CD8-positive, alpha-beta memory T cell (primary cell): ENCODE measurements at regions not wholly inside any gene's neighbourhood (a gene's known extent, or its start where the extent isn't known, plus 50 kb on each side); places are given as distances from the start of the nearest gene placed in this dataset.

Source experiments
- CTCF ChIA-PET: fragments of 350-600 bp; sonication (Branson Sonifier 250); formaldehyde crosslinking; loops from one replicate; lab custom pipeline; 2021; ENCODE audit warnings: antibody characterized with exemption; lab: Charles Lee
- POLR2A ChIA-PET: fragments of 350-600 bp; sonication (Branson Sonifier 250); formaldehyde crosslinking; loops from one replicate; lab custom pipeline; 2021; ENCODE audit warnings: antibody characterized with exemption; lab: Charles Lee
- DNase-seq, 5 donors: peaks; one replicate each; pipeline versions ENCODE4 v3.0.0 to v3.0.0-alpha.2; 2020 to 2022; ENCODE audit warnings: mixed read lengths in 1 of 5
- H3K27ac ChIP-seq: one replicate; pipeline ENCODE4 v1.7.0; 2013; ENCODE audit warnings: low read depth, mild to moderate bottlenecking, low read length, moderate library complexity
- H3K27me3 ChIP-seq: 2 replicates; pipeline ENCODE4 v1.7.0; 2013; ENCODE audit warnings: low read length, mild to moderate bottlenecking; ENCODE audit not compliant: insufficient read depth, poor library complexity, severe bottlenecking
- H3K36me3 ChIP-seq: 2 replicates; pipeline ENCODE4 v1.7.0; 2013; ENCODE audit warnings: mild to moderate bottlenecking, low read length, moderate library complexity; ENCODE audit not compliant: insufficient read depth
- H3K4me1 ChIP-seq: 2 replicates; pipeline ENCODE4 v1.7.0; 2013; ENCODE audit warnings: mild to moderate bottlenecking, low read length, moderate library complexity; ENCODE audit not compliant: insufficient read depth
- H3K4me3 ChIP-seq: 2 replicates; pipeline ENCODE4 v1.7.0; 2013; ENCODE audit warnings: mild to moderate bottlenecking, low read length
- H3K9me3 ChIP-seq: 2 replicates; pipeline ENCODE4 v1.7.0; 2013; ENCODE audit warnings: mild to moderate bottlenecking, low read length
- H3K27ac Mint-ChIP-seq, 8 donors: one replicate each; pipeline ENCODE4 v1.8.0; 2020 to 2021; ENCODE audit warnings: mixed read lengths in 8 of 8, mild to moderate bottlenecking in 6 of 8, inconsistent platforms in 3 of 8, moderate library complexity in 3 of 8
- H3K27me3 Mint-ChIP-seq, 2 donors: one replicate each; pipeline ENCODE4 v1.8.0; 2020 to 2021; ENCODE audit warnings: mixed read lengths in 2 of 2, mild to moderate bottlenecking in 1 of 2, moderate library complexity in 1 of 2
- H3K36me3 Mint-ChIP-seq, 3 donors: one replicate each; pipeline ENCODE4 v1.8.0; 2020 to 2021; ENCODE audit warnings: mixed read lengths in 3 of 3, inconsistent platforms in 1 of 3, mild to moderate bottlenecking in 1 of 3
- H3K4me1 Mint-ChIP-seq, 3 donors: one replicate each; pipeline ENCODE4 v1.8.0; 2020 to 2021; ENCODE audit warnings: mixed read lengths in 3 of 3, inconsistent platforms in 1 of 3, mild to moderate bottlenecking in 1 of 3
- H3K4me3 Mint-ChIP-seq, 7 donors: one replicate each; pipeline ENCODE4 v1.8.0; 2020 to 2021; ENCODE audit warnings: mixed read lengths in 7 of 7, mild to moderate bottlenecking in 6 of 7, moderate library complexity in 4 of 7, inconsistent platforms in 2 of 7
- H3K9me3 Mint-ChIP-seq, 5 donors: one replicate each; pipeline ENCODE4 v1.8.0; 2020 to 2022; ENCODE audit warnings: mixed read lengths in 5 of 5, mild to moderate bottlenecking in 3 of 5, moderate library complexity in 2 of 5, inconsistent platforms in 1 of 5

DNA sequence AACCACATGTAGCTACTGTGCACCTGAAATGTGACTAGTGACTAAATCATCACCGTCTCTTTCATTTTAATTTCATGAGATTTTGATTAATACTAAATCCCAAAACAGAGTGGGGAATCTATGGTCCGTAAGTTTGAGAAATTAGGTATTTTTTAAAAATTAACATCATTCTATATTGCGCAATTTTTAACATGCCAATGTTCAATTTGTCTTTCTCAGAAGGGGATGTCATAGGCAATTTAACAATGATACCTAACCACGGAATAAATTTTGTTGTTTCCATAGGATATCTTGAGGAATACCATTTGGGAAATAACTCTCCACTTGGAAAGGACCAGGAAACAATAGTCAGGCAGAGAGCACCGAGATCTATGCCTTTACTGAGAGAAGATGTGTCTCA lies 267.7 kb downstream of the FAM76B start:
- no peak overlapping the region for H3K27ac ChIP-seq
- Mint-ChIP-seq H3K27me3 (peaks cover 1 to 3% of the 10 kb centered on the region in 2 donors), H3K36me3 (no peaks in the 10 kb centered on the region), H3K4me1 (no peaks in the 10 kb centered on the region), H3K27ac (no peak overlapping the region), H3K9me3 (no peaks in the 10 kb centered on the region), H3K4me3 (no peak overlapping the region)
- H3K36me3 ChIP-seq, result no peaks in the 10 kb centered on the region
- CTCF ChIA-PET, result interaction anchor here (1.1 kb wide), 1 partner anchor 10 kb away, joined by 3 read pairs; no protein-coding TSS in a partner anchor
- no peaks in the 10 kb centered on the region for H3K9me3 ChIP-seq
- no peaks in the 10 kb centered on the region for H3K27me3 ChIP-seq
- POLR2A ChIA-PET, result no interaction called here
- no peak for DNase-seq
- no peak overlapping the region for H3K4me3 ChIP-seq
- no peaks in the 10 kb centered on the region for H3K4me1 ChIP-seq

DNA sequence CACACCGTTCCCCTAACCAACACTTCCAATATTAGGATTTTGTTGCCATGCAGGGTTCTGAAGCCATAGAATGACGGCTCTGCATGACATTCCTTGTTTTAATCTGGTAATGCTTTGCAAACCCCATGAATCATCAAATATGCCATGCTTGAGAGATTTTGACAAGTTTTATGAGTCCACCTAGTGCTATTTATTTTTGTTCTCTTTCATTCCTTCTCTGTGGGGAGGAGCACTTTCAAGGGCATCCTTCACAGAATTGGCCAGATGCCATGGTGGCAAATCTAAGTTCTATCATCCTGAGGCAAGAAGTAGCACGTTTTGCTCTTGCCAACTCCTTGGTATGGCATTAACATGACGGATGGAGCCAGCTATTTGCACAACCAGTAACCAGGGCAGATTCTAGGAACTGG lies 268.4 kb downstream of the FAM76B start:
- no peaks in the 10 kb centered on the region for H3K4me1 ChIP-seq
- ChIA-PET CTCF (interaction anchor here (1.1 kb wide), 1 partner anchor 9 kb away, joined by 3 read pairs; no protein-coding TSS in a partner anchor), POLR2A (no interaction called here)
- Mint-ChIP-seq H3K4me1 (no peaks in the 10 kb centered on the region), H3K27ac (no peak overlapping the region), H3K4me3 (no peak overlapping the region), H3K36me3 (no peaks in the 10 kb centered on the region), H3K9me3 (no peaks in the 10 kb centered on the region), H3K27me3 (peaks cover 3 to 5% of the 10 kb centered on the region in 2 donors)
- no peak for DNase-seq
- no peaks in the 10 kb centered on the region for H3K27me3 ChIP-seq
- no peak overlapping the region for H3K4me3 ChIP-seq
- H3K27ac ChIP-seq, result no peak overlapping the region
- no peaks in the 10 kb centered on the region for H3K9me3 ChIP-seq
- no peaks in the 10 kb centered on the region for H3K36me3 ChIP-seq

DNA sequence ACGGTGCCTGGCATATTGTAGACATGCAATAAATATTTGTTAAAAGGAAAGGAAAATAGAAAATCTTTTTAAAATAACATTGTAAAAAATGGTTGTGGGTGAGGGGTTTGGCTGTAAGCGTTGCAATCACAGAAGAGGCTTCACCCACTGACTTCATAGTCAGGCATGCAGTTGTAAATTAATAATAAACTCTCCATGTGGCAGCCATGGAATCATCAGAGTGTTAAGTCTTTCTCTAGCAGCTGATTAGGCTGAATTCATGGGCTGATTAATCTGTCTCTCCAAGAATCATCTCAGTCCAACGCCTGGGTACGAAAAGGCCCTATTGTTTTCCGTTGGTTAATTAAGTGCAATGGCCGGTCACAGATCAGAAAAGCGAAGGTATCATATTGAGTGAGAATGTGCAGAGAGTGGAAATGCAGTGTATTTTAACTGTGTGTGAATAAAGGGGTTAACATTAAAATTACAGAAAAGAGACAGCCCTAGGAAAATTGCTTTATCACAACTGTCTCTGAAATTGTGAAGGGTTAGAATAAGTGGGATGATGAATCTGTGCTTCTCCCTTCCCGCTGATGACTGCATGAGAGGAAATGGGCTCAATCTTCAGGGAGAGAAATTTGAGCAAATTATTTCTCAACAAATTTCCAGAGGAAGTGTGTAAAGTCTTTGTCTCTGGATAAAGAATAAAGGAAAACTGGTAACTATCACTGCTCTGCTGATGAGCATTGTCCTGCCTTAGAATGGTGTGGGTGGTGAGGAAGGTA lies 269.0 kb downstream of the FAM76B start:
- Mint-ChIP-seq H3K27ac (no peak overlapping the region), H3K4me3 (no peak overlapping the region), H3K27me3 (peaks cover 2 to 5% of the 10 kb centered on the region in 2 donors), H3K36me3 (no peaks in the 10 kb centered on the region), H3K9me3 (no peaks in the 10 kb centered on the region), H3K4me1 (no peaks in the 10 kb centered on the region)
- H3K27me3 ChIP-seq, result no peaks in the 10 kb centered on the region
- DNase-seq, result no peak
- H3K27ac ChIP-seq, result no peak overlapping the region
- CTCF ChIA-PET, result no interaction called here
- no peaks in the 10 kb centered on the region for H3K36me3 ChIP-seq
- no peaks in the 10 kb centered on the region for H3K9me3 ChIP-seq
- H3K4me3 ChIP-seq, result no peak overlapping the region
- no peaks in the 10 kb centered on the region for H3K4me1 ChIP-seq
- POLR2A ChIA-PET, result no interaction called here

DNA sequence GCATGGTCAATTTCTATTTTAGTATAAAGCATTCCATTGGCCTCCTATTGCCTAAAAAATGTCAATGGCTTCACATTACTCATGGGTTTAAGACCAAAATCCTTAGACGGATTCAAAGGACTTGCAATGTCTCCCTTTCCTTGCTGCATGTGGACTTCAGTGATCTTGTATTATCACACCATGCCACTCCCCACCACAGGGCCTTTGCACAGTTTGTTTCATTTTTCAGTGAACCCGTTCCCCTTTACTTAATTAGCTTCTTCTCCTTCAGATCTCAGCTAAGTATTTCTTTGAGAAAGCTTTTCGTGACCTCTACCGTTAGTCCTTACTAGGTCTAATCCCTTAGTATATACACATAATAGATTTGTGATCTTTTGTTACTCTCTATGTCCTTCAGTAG lies 269.7 kb downstream of the FAM76B start:
- Histone ChIP-seq H3K27ac (no peak overlapping the region), H3K9me3 (no peaks in the 10 kb centered on the region), H3K4me3 (no peak overlapping the region), H3K36me3 (no peaks in the 10 kb centered on the region), H3K27me3 (no peaks in the 10 kb centered on the region), H3K4me1 (no peaks in the 10 kb centered on the region)
- Mint-ChIP-seq H3K4me1 (no peaks in the 10 kb centered on the region), H3K4me3 (no peak overlapping the region), H3K27ac (no peak overlapping the region), H3K9me3 (no peaks in the 10 kb centered on the region), H3K36me3 (no peaks in the 10 kb centered on the region), H3K27me3 (peaks cover 2 to 5% of the 10 kb centered on the region in 2 donors)
- DNase-seq, result no peak
- ChIA-PET POLR2A (no interaction called here), CTCF (no interaction called here)

DNA sequence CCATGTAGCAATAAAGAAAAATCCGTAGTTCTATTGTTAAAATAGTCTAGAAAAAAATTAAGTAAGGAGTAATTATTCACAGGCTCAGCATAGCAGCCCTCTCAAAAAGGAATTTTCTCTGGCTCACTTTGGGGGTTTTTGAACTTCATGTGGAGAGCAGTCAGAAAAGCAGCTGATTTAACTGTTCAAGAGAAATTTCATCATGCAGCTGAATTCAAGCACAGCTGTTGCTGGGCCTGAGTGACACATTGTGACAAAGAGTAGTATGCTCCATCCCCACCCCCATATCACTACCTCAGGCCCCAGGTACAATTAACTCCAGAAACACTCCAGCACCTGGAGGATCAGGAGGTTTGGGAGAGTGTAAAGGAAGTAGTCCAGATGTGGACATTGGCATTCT lies 272.1 kb downstream of the FAM76B start:
- no peak overlapping the region for H3K27ac ChIP-seq
- Mint-ChIP-seq H3K4me3 (no peak overlapping the region), H3K4me1 (no peaks in the 10 kb centered on the region), H3K27me3 (peaks cover 2 to 5% of the 10 kb centered on the region in 2 donors), H3K36me3 (no peaks in the 10 kb centered on the region), H3K9me3 (no peaks in the 10 kb centered on the region), H3K27ac (no peak overlapping the region)
- H3K4me1 ChIP-seq, result no peaks in the 10 kb centered on the region
- POLR2A ChIA-PET, result no interaction called here
- H3K27me3 ChIP-seq, result no peaks in the 10 kb centered on the region
- no peaks in the 10 kb centered on the region for H3K36me3 ChIP-seq
- no peaks in the 10 kb centered on the region for H3K9me3 ChIP-seq
- CTCF ChIA-PET, result no interaction called here
- no peak for DNase-seq
- H3K4me3 ChIP-seq, result no peak overlapping the region

DNA sequence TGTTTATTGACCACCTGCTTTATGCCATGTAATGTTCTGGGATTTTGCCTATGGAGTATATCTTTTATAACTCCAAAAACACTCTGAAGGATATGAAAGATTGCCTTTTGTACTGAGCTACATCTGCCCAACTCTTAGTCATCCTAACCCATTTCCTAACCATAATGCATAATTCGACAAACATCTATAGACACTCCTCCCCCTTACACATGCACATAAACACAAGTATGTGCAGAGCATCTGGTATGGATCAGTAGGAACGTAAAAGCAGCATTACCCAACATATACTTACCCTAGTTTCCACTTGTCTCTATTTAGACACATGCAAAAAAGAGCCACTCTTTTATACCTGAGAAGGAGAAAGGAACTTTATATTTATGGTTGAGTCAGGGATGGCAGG lies 272.8 kb downstream of the FAM76B start:
- DNase-seq, result no peak
- Histone ChIP-seq H3K36me3 (no peaks in the 10 kb centered on the region), H3K9me3 (no peaks in the 10 kb centered on the region), H3K4me1 (no peaks in the 10 kb centered on the region), H3K27ac (no peak overlapping the region), H3K27me3 (no peaks in the 10 kb centered on the region), H3K4me3 (no peak overlapping the region)
- CTCF ChIA-PET, result no interaction called here
- POLR2A ChIA-PET, result no interaction called here
- Mint-ChIP-seq H3K4me3 (no peak overlapping the region), H3K36me3 (no peaks in the 10 kb centered on the region), H3K9me3 (no peaks in the 10 kb centered on the region), H3K27me3 (peaks cover 2 to 5% of the 10 kb centered on the region in 2 donors), H3K4me1 (no peaks in the 10 kb centered on the region), H3K27ac (no peak overlapping the region)

DNA sequence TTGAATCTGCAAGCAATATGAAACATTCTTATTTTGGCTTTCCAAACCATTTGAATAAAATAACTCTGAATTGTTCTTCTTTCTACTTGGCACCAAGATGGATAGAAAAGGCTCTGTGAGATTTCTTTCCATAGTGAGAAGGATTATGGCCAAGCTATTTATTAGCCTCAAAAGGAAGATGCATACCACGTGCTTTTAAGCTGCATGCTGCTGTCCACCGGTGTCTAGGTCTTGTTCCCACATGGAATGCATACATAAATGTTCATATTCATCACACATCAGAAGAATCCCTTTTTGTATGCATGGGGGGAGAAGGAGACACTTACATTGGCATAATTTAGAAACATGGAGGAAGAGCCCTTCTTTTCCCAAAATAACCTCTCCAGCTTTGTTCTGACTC lies 273.4 kb downstream of the FAM76B start:
- Histone ChIP-seq H3K9me3 (no peaks in the 10 kb centered on the region), H3K27ac (no peak overlapping the region), H3K36me3 (no peaks in the 10 kb centered on the region), H3K4me3 (no peak overlapping the region), H3K4me1 (no peaks in the 10 kb centered on the region), H3K27me3 (no peaks in the 10 kb centered on the region)
- DNase-seq, result no peak
- POLR2A ChIA-PET, result no interaction called here
- Mint-ChIP-seq H3K4me1 (no peaks in the 10 kb centered on the region), H3K4me3 (no peak overlapping the region), H3K27ac (no peak overlapping the region), H3K27me3 (peaks cover 2 to 5% of the 10 kb centered on the region in 2 donors), H3K36me3 (no peaks in the 10 kb centered on the region), H3K9me3 (no peaks in the 10 kb centered on the region)
- CTCF ChIA-PET, result interaction anchor here (1.1 kb wide), 1 partner anchor 17 kb away, joined by 4 read pairs; no protein-coding TSS in a partner anchor

DNA sequence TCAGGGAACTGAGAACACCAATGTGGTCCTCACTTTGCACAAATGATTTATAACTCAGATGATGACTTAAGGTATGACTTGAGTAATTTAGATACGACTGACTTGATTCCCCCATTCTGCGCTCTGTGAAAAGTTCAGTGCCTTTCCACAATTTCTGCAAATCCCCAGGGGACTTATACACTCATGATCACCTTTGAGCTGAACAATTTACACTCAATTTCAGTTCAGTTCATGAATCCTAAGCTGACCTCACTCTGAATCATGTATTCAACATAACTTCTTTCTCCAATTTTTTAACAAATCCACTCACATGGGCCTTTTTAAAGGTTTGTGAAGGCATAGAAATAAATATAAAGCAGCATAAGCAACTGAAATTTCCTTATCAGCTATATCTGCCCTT lies 274.2 kb downstream of the FAM76B start:
- no peak overlapping the region for H3K4me3 ChIP-seq
- H3K4me1 ChIP-seq, result no peaks in the 10 kb centered on the region
- H3K27me3 ChIP-seq, result no peaks in the 10 kb centered on the region
- Mint-ChIP-seq H3K36me3 (no peaks in the 10 kb centered on the region), H3K27ac (no peak overlapping the region), H3K9me3 (no peaks in the 10 kb centered on the region), H3K4me3 (no peak overlapping the region), H3K27me3 (peaks cover 2 to 5% of the 10 kb centered on the region in 2 donors), H3K4me1 (no peaks in the 10 kb centered on the region)
- H3K9me3 ChIP-seq, result no peaks in the 10 kb centered on the region
- POLR2A ChIA-PET, result no interaction called here
- H3K36me3 ChIP-seq, result no peaks in the 10 kb centered on the region
- no peak for DNase-seq
- CTCF ChIA-PET, result interaction anchor here (1.1 kb wide), 1 partner anchor 16 kb away, joined by 4 read pairs; no protein-coding TSS in a partner anchor
- H3K27ac ChIP-seq, result no peak overlapping the region
